ENCODE measurements at regions not wholly inside any gene's neighbourhood (a gene's known extent, or its start where the extent isn't known, plus 50 kb on each side); places are given as distances from the start of the nearest gene placed in this dataset.

DNA sequence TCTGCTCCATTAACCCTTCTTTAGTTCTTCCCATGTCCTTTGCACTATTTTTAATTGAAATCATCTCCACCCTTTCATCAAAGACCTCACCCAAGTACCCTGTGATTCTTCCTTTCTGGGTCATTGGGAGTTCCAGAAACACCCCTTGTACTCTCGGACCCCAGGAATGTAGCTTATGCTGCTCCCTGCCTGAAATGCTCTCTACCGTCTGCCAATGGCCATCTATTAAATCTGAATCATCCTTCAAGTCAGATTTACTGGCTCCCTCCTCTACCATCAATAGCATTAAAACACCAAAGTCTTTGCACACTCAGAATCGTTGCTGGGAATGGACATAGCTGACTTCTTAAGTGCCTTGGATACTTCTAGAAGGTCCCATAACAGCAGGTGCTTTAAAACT, 73.2 kb upstream of the GADD45A start:
- TF ChIP-seq POLR2A (IDR thresholded peaks at IDR 0.05) (no peak), POLR2AphosphoS5 (IDR thresholded peaks at IDR 0.05) (no peak)
- TF ChIP-seq, protein P1, sequence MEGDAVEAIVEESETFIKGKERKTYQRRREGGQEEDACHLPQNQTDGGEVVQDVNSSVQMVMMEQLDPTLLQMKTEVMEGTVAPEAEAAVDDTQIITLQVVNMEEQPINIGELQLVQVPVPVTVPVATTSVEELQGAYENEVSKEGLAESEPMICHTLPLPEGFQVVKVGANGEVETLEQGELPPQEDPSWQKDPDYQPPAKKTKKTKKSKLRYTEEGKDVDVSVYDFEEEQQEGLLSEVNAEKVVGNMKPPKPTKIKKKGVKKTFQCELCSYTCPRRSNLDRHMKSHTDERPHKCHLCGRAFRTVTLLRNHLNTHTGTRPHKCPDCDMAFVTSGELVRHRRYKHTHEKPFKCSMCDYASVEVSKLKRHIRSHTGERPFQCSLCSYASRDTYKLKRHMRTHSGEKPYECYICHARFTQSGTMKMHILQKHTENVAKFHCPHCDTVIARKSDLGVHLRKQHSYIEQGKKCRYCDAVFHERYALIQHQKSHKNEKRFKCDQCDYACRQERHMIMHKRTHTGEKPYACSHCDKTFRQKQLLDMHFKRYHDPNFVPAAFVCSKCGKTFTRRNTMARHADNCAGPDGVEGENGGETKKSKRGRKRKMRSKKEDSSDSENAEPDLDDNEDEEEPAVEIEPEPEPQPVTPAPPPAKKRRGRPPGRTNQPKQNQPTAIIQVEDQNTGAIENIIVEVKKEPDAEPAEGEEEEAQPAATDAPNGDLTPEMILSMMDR (IDR thresholded peaks at IDR 0.05) = no peak

Measured in breast epithelium (tissue), 3 donors.